ENCODE measurements at regions not wholly inside any gene's neighbourhood (a gene's known extent, or its start where the extent isn't known, plus 50 kb on each side); places are given as distances from the start of the nearest gene placed in this dataset.
A peak's percentile ranks its signal among the peaks of the same experiment; 100 is the strongest.
"Not testable (repeated sequence)": the region's sequence is repeated elsewhere in the genome, so short reads cannot be mapped to it uniquely, and the experiment has no call there.

- ATAC-seq (ENCODE audit: low FRiP score) = no peak
- TF ChIP-seq, protein P1, sequence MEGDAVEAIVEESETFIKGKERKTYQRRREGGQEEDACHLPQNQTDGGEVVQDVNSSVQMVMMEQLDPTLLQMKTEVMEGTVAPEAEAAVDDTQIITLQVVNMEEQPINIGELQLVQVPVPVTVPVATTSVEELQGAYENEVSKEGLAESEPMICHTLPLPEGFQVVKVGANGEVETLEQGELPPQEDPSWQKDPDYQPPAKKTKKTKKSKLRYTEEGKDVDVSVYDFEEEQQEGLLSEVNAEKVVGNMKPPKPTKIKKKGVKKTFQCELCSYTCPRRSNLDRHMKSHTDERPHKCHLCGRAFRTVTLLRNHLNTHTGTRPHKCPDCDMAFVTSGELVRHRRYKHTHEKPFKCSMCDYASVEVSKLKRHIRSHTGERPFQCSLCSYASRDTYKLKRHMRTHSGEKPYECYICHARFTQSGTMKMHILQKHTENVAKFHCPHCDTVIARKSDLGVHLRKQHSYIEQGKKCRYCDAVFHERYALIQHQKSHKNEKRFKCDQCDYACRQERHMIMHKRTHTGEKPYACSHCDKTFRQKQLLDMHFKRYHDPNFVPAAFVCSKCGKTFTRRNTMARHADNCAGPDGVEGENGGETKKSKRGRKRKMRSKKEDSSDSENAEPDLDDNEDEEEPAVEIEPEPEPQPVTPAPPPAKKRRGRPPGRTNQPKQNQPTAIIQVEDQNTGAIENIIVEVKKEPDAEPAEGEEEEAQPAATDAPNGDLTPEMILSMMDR (IDR thresholded peaks at IDR 0.05) = no peak
- no peak for DNase-seq (ENCODE audit: low spot score)
Measured at GRCh38 chr6:139518556-139519091, 144.2 kb upstream of the CITED2 start.

GRCh38 chr6:139517998-139518555 lies 143.6 kb upstream of the CITED2 start:
- ATAC-seq (ENCODE audit: low FRiP score) = not testable (repeated sequence)

DNA sequence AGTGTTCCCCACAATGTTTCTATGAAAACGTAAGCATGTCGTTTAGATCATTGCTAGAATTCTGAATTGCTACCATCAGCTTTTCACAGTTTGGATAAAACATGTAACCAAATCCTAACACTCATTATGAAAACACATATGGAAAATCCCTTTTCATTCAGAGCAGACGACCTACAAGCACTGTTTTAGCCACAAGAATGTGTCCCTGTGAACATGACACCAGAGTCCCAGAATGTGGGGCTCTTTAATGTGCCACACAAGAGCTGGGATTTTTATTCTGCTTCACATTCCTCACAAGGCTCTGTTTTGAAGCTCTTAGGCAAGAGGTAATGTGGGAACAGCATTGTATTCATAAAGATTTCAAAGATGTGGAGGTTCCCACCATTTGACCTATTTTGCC lies 141.1 kb upstream of the CITED2 start:
- TF ChIP-seq, protein P1 (IDR thresholded peaks at IDR 0.05) = no peak
- DNase-seq (ENCODE audit: low spot score) (no peak), ATAC-seq (ENCODE audit: low FRiP score) (no peak)

More at GRCh38 chr6:139517998-139518555, 143.6 kb upstream of the CITED2 start:
- not testable (repeated sequence) for DNase-seq (ENCODE audit: low spot score)

DNA sequence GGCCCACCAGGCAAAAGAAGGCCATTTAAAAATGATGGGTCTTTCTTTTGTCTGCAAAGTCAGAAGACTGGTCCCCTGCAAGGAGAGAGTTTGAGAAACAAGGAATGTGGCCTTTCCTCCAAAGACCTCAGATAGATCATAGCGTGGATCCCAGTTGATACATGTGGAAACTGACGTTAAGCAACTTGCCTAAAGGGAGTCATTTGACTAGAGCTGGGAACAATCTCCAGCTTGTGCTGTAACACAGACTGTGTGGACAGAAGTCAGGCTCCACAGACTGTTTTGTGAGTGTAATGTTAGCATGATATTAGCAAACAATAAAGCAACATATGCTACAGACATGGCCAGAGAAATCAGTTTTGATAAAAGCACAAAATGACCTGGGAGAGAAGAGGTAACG lies 140.4 kb upstream of the CITED2 start:
- no peak for DNase-seq (ENCODE audit: low spot score)
- TF ChIP-seq, protein P1 (IDR thresholded peaks at IDR 0.05) = no peak
- ATAC-seq (ENCODE audit: low FRiP score) = no peak

- ATAC-seq (ENCODE audit: low FRiP score) (peak; percentile 39), DNase-seq (ENCODE audit: low spot score) (no peak)
- TF ChIP-seq, protein P1 (IDR thresholded peaks at IDR 0.05) = no peak
Measured at GRCh38 chr6:139510040-139510790, 135.8 kb upstream of the CITED2 start.

DNA sequence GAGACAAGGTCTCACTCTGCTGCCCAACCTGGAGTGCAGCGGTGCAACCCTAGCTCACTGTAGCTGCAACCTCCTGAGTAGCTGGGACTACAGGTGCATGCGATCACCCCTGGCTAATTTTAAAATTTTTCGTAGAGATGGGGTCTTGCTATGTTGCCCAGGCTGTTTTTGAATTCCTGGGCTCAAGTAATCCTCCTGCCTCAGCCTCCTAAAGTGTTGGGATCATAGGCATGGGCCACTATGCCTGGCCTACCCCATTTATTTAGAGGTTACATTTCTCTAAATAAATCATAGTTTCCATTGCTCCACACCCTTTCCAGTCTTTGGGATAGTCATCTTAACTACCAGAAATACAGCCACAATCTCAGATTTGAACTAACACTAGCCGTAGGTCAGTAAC lies 134.7 kb upstream of the CITED2 start:
- TF ChIP-seq, protein P1 (IDR thresholded peaks at IDR 0.05) = no peak
- ATAC-seq (ENCODE audit: low FRiP score) (no peak), DNase-seq (ENCODE audit: low spot score) (no peak)

DNA sequence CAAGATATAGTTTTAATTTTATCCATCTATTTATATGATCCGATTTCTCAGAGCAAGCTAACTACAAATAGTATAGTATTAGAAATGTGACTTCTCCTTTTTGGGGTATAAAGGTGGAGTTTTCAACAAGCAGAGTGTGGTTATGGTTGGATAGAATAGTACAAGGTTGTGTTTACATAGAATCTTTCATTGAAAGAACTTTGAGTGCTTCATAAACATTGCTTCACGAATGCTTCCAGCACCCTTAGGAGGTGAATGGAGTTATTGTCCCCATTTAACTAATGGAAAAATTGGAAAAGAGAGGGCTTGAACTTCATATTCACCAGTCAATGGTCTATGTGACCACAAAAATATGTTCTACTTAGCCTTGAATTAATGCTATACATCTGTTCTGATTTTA lies 134.1 kb upstream of the CITED2 start:
- no peak for ATAC-seq (ENCODE audit: low FRiP score)

More for the DNA sequence above, 134.1 kb upstream of the CITED2 start:
- DNase-seq (ENCODE audit: low spot score) = no peak
- TF ChIP-seq, protein P1 (IDR thresholded peaks at IDR 0.05) = no peak
